ENCODE measurements at regions not wholly inside any gene's neighbourhood (a gene's known extent, or its start where the extent isn't known, plus 50 kb on each side); places are given as distances from the start of the nearest gene placed in this dataset.

GRCh38 chr2:239630618-239631286 is 229.9 kb upstream of the HDAC4 start:
- H2AFZ ChIP-seq = no peak overlapping the region
- no peaks in the 10 kb centered on the region for H3F3A ChIP-seq (replicated peaks; ENCODE audit: low read depth)
- peaks cover 6% of the 10 kb centered on the region; the same call in 1 of the 2 replicates for H3K9me2 ChIP-seq (ENCODE audit: insufficient read depth)
- ATAC-seq (no peak), DNase-seq (ENCODE audit: low spot score) (no peak)
- no peaks in the 10 kb centered on the region for H3K36me3 Mint-ChIP-seq (ENCODE audit: low read depth)
- H3K9me3 Mint-ChIP-seq = peaks cover 7% of the 10 kb centered on the region; the same call in 2 of the 3 replicates
- H3K27me3 Mint-ChIP-seq (ENCODE audit: insufficient read depth, low read depth, poor library complexity) = peaks cover 8% of the 10 kb centered on the region
- no peaks in the 10 kb centered on the region for H3K27me3 ChIP-seq (ENCODE audit: insufficient read depth)
- H3K4me1 Mint-ChIP-seq = peaks cover 23% of the 10 kb centered on the region
- H3K4me2 ChIP-seq = no peak overlapping the region
- H3K4me3 ChIP-seq = no peak overlapping the region
- H4K20me1 ChIP-seq (replicated peaks; ENCODE audit: insufficient read depth) = no peaks in the 10 kb centered on the region
- H3K4me1 ChIP-seq (ENCODE audit: insufficient read depth) = peaks cover 7% of the 10 kb centered on the region; the same call in 1 of the 2 replicates
- no peak for TF ChIP-seq CREB1 (CRISPR knock-in tag; IDR thresholded peaks at IDR 0.05; ENCODE audit: low read depth)
- TF ChIP-seq ETS1 (IDR thresholded peaks at IDR 0.05) = no peak
- TF ChIP-seq NANOG (IDR thresholded peaks at IDR 0.05; ENCODE audit: borderline replicate concordance) = no peak
- TF ChIP-seq EZH2 (IDR thresholded peaks at IDR 0.05; ENCODE audit: low read depth, unreplicated experiment) = no peak
- TF ChIP-seq POLR2AphosphoS5 (IDR thresholded peaks at IDR 0.05; ENCODE audit: low read depth) = no peak
- no peak for TF ChIP-seq JUNB (IDR thresholded peaks at IDR 0.05; ENCODE audit: unreplicated experiment)
- TF ChIP-seq ZNF331 (CRISPR knock-in tag; IDR thresholded peaks at IDR 0.05; ENCODE audit: low read depth) = no peak
- no peak for TF ChIP-seq ZNF114 (CRISPR knock-in tag; IDR thresholded peaks at IDR 0.05)
- no peak for TF ChIP-seq EZH2phosphoT487 (IDR thresholded peaks at IDR 0.05; ENCODE audit: unreplicated experiment)
- no peak for TF ChIP-seq REST (IDR thresholded peaks at IDR 0.05; ENCODE audit: unreplicated experiment)
- no peak for TF ChIP-seq CTCF (conservative IDR thresholded peaks at IDR 0.05; ENCODE audit: low read depth in 2 of 2)
- no peak for TF ChIP-seq ZNF462 (CRISPR knock-in tag; IDR thresholded peaks at IDR 0.05)
- TF ChIP-seq STAT1 (IDR thresholded peaks at IDR 0.05; ENCODE audit: unreplicated experiment) = no peak
- H3K36me3 ChIP-seq (ENCODE audit: insufficient read depth) = no peaks in the 10 kb centered on the region
- H3K27ac ChIP-seq (ENCODE audit: low read depth) = no peak overlapping the region
- H3K4me3 Mint-ChIP-seq = no peak overlapping the region
- H3K27ac Mint-ChIP-seq = no peak overlapping the region
- no peaks in the 10 kb centered on the region for H3K79me2 ChIP-seq (replicated peaks; ENCODE audit: insufficient read depth)
